GM19438 (cell line): ENCODE measurements at regions not wholly inside any gene's neighbourhood (a gene's known extent, or its start where the extent isn't known, plus 50 kb on each side); places are given as distances from the start of the nearest gene placed in this dataset.
"Not testable (repeated sequence)": the region's sequence is repeated elsewhere in the genome, so short reads cannot be mapped to it uniquely, and the experiment has no call there.

Experiments
- ATAC-seq: cut with Tn5 transposase; IDR thresholded peaks from one replicate; pipeline ENCODE4 v1.9.1; 2021; ENCODE audit warnings: low read depth; ENCODE audit not compliant: unreplicated experiment

DNA sequence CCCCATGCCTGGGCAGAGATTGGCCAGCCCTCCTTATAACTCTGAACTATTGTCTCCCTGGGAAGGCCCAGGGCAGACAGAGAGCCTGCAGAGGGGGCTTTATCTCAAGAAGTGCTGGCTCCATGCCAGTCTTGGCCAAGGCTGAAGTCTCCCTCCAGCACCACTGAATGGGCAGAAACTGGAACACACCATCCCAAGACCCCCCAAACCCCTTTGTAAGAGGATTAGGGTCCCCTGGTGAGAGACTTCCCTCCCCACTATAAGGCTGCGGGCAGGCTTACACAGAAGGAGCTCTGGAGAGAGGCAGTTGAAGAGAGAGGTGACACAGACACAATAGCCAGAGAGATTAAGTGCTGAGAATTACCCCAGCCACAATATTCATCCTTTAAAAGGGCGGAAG is 97.2 kb downstream of the NAV1 start:
- ATAC-seq, result no peak

DNA sequence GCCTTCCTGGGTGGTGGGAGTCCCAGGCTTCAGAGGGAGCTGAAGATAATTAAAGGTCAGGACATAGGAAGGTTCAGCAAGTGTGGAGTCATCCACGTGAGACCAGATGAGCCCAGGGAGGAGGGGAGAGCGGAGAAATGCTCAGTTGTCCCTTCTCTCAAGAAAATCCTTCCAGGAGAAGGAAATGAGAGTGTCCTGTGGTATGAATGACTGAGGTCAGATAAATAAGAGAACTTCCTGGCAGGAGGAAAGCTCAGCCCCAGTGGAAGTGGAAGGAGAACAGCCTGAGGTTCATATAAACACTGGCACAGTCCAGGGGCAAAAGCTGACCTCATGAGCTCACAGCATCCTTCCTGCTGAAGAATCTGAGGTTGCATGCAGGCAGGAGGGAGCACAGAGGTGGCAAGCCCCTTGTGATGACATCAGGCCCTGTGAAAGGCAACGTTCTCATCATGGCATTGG is 97.6 kb downstream of the NAV1 start:
- ATAC-seq, result no peak

DNA sequence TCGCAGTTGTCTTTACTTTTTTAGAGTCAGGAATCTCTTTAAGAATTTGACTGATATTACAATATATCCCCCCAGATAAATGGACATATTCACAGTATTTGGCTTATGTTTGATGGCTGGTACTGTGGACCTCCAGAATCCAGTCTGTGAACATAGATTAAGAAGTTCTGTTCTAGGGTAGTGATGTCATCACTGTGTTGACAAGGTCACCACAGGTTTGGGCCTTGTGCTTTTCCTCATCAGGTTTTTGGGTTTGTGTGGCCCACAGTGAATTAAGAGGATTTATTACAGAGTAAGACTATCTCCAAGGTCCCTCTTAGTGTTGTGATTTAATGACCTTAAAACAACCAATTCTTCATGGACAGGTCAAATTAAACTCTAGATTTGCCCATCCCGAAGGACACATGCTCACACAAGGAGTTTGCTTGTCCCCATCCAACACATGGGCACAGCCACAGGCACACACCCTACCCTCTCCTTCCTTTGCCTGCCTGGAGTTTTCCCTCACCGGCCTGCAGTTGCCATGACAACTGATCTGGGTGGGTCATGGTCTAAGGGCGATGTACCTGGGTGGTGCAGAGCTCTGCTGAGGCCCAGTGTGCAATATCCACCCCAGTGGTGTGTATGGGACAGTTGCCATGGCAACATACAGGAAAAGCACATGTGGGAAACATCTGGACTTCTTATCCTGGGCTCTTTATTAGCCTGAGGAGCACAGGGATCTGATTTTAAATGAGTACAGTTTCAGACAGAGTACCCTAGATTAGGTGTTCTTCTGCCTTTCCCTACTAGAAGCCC is 98.6 kb downstream of the NAV1 start:
- no peak for ATAC-seq

DNA sequence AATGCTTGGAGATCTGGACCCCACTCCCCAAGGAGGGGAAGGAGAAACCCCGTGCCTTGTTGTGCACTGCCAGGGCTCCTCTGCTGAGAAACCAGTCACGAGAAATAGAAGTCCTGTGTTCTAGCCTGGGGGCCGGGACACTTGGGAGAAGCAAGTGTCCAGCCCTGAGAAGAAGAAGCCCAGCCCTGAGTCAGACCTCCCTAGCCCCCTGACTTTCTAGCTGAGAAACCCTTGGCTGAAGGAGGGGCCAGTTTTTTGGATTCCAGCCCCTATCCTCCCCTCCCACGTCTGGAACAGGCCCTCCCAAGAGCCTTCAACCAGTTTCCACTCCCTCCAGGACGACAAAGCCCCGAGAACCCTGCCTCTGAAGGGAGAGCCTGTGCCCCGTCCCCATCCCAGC is 100.5 kb downstream of the NAV1 start:
- ATAC-seq, result no peak

DNA sequence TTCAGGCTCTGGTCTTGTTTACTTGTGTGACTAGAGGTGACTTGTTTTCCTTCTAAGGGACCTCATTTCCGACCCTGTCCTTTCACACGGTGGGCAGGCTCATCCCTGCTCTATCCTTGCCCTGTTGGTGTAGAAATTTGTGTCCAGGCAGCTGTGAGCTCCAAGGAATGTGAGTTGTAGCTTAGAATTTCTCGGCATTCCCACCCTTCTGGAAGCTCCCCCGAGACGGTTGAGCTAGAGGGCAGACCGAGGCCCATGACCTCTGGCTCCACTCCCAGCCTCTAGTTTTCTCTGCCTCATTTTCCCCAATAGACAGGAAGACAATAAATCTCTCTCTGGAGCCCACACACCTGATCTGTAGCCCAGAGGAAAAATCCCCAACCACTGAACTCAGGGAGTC is 100.9 kb downstream of the NAV1 start:
- no peak for ATAC-seq

DNA sequence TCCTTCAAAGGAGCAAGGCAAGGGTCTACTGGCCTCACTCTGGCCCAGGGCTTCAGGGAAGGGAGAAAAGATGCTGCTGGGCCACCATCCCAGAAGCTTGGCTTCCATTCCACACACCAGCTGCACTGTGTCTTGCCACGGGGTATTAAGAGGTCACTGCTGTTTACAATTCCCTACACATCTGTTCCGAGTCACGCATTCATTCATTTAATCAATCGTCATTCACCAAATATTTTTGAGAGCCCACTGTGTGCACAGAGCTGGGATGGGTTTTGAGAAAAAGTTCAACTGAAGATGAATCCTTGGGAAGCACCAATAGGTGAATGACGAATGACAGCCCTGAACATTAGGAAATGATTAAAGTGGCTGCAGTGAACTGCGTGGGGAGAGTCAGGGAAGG is 101.7 kb downstream of the NAV1 start:
- no peak for ATAC-seq

DNA sequence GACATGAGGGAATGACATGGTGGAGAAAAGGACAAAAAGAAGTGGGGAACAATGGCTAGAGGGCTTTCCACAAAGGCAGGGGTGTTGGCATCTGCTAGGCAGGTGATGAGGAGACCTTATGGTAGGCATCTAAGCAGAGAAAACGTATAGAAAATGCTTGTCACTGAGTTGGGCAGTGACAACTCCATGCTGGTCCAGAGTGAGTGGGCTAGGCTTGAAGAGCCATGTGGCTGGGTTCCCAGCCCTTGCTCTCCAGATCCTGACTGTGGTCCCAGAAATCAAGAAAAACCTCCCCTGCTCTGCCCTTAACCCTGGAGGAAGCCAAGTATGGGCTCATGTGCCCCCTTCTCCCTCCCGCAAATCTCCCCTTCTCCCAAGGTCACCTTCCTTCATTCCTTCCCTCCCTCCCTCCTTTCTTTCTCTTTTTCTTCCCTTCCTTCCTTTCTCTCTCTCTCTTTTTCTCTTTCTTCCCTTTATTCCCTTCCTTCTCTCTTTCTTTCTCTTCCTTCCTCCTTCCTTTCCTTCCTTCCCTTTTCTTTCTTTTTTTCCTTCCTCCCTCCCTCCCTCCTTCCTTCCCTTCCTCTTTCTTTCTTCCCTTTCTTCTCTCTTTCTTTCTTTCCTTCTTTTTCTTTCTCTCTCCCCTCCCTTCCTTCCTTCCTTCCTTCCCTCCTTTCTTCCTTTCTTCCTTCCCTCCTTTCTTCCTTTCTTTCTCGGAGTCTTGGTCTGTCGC is 102.8 kb downstream of the NAV1 start:
- ATAC-seq, result no peak

DNA sequence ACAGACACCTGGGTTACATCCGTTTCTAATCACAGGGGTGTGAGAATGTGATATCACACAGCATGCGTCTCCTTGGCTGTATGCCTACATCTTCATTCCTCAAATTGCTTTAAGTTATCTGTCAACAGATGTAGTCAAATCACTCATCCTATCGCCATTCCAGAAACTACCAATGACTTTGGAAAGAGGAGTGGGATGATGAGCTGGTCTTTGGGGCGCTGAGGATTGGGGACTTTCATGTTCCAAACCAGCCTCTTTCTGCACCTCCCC is 104.8 kb downstream of the NAV1 start:
- no peak for ATAC-seq

DNA sequence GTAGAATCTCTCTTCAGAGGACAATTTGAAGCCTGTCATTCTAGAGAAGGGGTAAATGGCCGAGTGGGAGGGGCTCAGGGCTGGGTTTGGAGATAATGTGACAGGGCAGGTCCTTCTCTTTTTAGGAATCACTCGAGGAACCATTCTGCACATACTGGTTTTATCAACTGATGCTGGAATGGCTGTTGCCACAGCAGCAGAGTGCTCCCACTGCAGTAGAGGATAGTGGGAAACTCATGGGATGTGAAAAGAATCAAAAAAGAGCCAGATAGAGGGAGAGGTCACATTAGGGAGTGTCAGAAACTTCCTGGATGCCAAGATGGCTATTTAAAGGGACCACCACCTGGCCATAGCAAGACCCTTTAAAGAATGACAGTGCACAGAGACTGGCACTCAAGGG is 105.3 kb downstream of the NAV1 start:
- ATAC-seq, result no peak

DNA sequence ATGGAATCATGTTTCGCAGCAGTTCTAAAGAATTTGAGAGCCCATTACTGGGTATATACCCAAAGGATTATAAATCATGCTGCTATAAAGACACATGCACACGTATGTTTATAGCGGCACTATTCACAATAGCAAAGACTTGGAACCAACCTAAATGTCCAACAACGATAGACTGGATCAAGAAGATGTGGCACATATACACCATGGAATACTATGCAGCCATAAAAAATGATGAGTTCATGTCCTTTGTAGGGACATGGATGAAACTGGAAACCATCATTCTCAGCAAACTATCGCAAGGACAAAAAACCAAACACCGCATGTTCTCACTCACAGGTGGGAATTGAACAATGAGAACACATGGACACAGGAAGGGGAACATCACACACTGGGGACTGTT is 106.1 kb downstream of the NAV1 start:
- ATAC-seq, result not testable (repeated sequence)

DNA sequence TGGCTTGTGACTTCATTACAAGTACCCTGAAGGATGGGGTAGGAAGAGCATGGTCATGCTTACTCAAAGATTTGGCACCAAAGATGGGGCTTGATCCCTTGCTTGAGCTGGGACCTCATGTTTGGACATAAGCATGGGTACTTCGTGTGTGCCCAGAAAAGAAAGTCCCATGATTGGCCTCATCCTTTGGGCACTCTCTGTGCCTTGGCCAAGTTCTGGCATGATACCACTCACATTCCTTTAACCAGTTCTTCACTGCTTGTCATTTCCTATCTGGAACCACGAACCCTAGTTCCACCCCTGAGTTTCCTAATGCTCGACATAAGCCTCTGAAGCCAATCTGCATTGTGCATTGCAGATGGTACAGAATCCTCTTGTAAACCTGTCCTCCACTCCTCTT is 107.0 kb downstream of the NAV1 start:
- ATAC-seq, result no peak

DNA sequence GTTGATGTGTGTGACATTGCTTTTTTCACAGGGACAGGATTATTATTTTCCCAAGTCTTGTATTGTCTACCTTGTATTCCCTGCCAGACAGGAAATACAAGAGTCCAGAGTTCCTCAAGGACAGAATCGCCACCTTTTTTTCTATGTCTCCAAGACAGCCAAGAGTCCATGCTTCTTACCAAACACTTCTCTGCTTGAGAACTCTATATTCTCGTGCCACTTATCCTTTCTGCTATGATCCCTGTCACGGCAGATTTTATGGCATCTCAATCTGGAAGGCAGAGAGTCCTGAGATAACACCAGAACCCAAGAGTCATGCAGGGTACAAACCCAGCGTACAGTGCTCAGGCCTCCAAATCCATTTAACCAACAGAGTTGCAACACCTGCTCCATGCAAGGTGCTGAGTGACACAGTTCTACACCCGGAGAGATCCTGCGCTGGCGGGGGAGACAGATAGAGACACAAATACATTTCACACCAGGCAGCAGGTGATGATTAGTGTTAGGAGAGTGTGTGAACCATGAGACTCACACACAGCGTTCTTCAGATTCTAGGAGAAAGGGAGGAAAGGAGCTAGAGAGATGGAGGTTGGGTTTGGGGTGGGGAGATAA is 107.6 kb downstream of the NAV1 start:
- no peak for ATAC-seq

DNA sequence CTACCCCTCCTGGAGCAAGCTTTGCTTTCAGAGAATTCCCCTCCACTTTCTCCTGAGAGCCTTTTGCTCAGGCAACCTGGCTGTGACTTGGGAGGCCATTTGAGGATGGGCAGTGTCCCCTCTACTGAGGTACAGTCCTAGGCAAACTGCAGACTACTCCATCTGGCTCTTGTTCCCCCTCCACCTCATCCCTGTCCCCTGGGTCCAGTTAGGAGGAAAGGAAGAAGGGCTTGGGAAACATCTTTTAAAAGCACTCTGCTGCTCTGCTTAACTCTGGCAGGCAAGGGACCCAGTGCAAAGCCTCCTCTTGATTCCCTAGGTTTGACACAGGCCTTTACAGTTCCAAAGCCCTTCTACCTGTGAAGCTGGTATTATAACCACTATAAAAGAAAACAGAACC is 108.2 kb downstream of the NAV1 start:
- ATAC-seq, result no peak

DNA sequence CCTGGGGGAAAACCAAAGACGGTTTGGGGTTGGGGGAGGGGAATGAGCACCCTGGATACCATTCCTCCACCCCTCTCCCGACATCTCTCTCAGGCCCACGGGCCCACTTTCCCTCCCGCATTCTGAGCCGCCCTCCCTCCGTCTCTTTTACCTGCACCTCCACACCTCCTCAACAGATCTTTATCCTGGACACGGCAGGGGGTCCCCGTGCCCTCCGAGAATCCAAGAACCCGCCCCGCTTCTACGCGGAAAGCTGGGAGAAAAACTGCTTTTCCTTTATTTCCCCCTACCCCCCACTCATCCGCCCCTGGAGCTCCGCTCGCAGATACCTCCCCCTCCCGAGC is 108.8 kb downstream of the NAV1 start:
- ATAC-seq, result no peak

DNA sequence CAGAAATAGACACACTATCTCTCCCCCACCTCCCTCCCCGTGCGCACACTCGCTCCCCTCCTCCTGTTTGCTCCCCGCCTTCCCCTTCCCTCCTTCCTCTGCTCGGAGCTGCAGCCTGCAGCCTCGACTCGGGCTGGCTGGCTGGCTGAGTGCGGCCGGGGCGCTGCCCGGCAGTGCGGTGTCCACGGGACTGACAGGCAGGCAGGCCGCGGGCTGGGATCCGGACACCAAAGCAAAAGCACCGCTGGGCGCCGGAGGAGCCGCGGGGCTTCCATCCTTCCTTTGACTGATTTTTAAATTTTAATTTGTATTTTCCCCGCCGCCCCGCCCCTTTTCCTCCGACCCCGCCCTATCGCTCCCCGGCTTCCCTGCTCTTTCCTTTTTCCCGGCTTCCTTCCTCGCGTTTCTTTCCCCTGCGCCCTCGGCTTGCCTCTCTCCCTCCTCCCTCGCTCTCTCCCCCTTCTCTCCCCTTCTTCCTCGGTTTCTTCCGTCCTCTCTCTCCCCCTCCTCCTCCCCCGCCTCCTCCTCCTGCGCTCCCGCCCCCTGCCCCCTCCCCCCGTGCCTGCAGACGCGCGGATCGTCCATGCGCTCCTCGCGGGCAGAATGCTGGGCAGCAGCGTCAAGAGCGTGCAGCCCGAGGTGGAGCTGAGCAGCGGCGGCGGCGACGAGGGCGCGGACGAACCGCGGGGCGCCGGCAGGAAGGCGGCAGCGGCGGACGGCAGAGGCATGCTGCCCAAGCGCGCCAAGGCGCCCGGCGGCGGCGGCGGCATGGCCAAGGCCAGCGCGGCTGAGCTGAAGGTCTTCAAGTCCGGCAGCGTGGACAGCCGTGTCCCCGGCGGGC is 109.4 kb downstream of the NAV1 start:
- no peak for ATAC-seq

DNA sequence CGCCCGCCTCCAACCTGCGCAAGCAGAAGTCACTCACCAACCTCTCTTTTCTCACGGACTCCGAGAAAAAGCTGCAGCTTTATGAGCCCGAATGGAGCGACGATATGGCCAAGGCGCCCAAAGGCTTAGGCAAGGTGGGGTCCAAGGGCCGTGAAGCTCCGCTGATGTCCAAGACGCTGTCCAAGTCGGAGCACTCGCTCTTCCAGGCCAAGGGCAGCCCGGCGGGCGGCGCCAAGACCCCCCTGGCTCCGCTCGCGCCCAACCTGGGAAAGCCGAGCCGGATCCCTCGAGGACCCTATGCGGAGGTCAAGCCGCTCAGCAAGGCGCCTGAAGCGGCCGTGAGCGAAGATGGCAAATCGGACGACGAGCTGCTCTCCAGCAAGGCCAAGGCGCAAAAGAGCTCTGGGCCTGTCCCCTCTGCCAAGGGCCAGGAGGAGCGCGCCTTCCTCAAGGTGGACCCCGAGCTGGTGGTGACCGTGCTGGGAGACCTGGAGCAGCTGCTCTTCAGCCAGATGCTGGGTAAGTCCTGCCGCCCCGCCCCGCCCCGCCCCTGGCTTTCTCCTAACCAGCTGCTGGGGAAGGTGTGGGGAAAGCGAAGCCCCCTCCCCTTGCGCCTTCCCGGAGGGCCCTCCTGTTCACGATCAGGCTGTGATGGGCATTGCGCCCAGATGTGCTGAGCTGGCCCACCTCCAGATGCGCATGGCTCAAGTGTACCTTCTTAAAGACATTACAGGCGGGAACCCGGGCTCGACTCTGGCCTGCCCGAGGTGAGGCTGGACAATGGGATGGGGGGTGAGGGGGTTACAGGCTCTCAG is 110.2 kb downstream of the NAV1 start:
- no peak for ATAC-seq

DNA sequence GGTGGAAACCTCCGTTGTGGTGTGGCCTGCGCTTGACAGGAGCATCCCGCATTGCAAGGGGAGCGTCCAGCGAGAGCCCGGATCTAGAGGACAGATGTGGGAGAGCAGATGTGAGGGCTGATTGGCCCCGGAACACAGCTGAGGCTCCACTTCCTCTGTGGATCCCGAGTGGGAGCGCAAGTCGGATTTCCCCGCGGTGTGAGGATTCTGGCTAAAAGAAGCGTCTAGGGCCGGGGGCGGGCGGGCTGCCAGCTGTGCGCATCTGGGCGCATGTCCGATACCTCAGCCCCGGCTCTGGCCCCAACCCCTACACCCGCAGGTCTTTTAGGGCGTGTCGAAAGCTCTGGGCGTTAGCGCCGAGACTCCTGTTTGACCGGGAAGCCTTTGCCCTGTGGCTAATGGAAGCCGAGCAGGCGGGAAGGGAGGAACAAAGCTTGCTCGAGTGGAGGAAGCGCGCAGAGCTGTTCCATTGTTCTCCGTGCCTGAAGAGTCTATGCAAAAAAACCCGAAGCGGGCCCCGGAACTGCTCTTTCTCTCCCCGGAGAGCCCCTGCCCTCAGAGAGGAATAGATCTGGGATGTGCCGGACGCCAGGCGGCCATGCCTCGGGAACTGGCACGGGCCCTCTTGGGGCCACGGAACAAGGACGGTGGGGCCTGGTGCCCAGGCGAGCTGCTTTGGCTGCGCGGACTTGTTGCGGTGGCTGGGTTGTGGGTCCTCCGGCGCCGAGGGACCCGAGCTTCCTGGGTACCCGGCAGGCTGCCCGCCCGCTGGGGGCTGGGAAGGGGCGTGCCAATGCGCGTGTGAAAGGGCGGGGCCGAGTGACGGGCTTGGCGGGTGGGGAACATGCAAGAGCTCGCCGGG is 111.1 kb downstream of the NAV1 start:
- no peak for ATAC-seq

DNA sequence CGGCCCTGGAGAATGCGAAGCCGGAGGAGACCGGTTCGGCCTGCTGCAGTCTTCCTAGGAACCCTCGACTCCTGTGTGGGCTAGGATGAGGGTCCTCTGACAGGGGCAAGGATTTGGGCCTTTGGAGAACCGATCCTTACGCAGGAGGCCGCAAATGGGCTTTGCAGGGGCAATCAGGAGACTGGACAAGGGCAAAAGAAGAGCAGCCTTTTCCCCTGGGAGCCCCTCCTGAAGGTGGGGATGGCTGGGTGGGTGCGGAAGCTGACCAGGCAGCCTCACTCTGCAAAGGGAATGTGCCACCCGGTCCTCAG is 111.7 kb downstream of the NAV1 start:
- no peak for ATAC-seq

DNA sequence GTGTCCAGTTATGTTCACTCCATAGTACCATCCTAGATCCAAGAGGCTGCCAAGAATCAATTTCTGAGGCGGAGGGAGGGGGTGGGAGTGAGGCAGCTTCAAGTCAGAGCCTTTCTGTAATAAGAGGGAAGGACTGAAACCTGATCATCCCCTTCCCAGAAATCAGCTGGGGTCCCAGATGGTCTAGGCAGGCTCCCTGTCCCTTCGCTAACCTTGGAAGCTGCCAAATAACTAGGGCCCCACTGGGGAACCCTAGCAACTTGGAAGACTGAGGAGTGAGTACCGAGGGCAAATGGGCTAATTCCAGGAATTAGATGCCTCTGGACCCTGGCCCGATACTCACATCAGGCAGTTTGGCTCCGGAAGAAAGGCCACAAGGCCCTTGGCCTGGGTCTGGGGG is 113.3 kb downstream of the NAV1 start:
- no peak for ATAC-seq

DNA sequence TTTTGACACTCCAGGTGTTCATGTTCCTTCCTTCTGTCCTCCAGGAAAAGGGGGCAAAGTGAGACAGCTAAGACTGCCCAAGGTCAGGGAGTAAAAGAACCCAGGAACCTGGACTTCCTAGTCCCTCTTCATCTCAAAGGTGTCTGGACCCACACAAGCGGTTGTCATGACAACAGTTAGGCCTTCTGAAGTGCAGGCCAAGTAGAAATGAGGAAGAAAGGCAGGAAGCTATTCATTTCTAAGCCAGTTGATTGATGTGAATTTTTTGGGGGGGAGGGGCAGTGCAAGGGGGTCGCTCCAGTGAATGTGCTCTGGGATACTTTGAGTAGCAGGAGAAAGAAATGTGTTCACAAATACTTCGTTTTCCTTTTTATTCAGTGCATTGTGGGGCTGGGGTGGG is 114.3 kb downstream of the NAV1 start:
- ATAC-seq, result no peak
